HepG2 (cell line): ENCODE measurements at regions not wholly inside any gene's neighbourhood (a gene's known extent, or its start where the extent isn't known, plus 50 kb on each side); places are given as distances from the start of the nearest gene placed in this dataset.

Experiments
- GATAD2A ChIP-seq: IDR thresholded peaks from 2 replicates; pipeline ENCODE4 v1.6.1; 2016
- HDAC1 ChIP-seq: sonication (generic); formaldehyde crosslinking; IDR thresholded peaks from 2 replicates; pipeline ENCODE4 v1.5.1; 2020; ENCODE audit warnings: mild to moderate bottlenecking, missing genetic modification reagents
- KLF6 ChIP-seq: IDR thresholded peaks from 2 replicates; pipeline ENCODE4 v1.8.0; 2016; ENCODE audit warnings: missing biosample characterization, missing genetic modification reagents
- KMT2A ChIP-seq: sonication (generic); formaldehyde crosslinking; IDR thresholded peaks from 2 replicates; pipeline ENCODE4 v1.4.0; 2020; ENCODE audit warnings: missing genetic modification reagents
- MAFF ChIP-seq: IDR thresholded peaks from 2 replicates; pipeline ENCODE4 v1.6.1; 2011; ENCODE audit warnings: low read depth, low read length, improper control_type of control experiment
- NFRKB ChIP-seq: fragments of 450-650 bp; IDR thresholded peaks from 2 replicates; pipeline ENCODE4 v1.6.1; 2017
- SNRNP70 ChIP-seq: fragments of 200-400 bp; formaldehyde crosslinking; IDR thresholded peaks from 2 replicates; pipeline ENCODE4 v1.6.1; 2017; ENCODE audit warnings: mild to moderate bottlenecking, low read depth, low read length, moderate library complexity
- ZEB1 ChIP-seq: IDR thresholded peaks from 2 replicates; pipeline ENCODE4 v1.6.1; 2012; ENCODE audit warnings: mild to moderate bottlenecking, low read depth, inconsistent platforms; ENCODE audit not compliant: insufficient replicate concordance
- ZNF598 ChIP-seq: sonication (generic); formaldehyde crosslinking; IDR thresholded peaks from 2 replicates; pipeline ENCODE4 v1.5.1; 2020; ENCODE audit warnings: mild to moderate bottlenecking, missing genetic modification reagents, borderline replicate concordance
- TF ChIP-seq, protein P1 (sequence below): sonication (generic); formaldehyde crosslinking; IDR thresholded peaks from 2 replicates; pipeline ENCODE4 v1.8.1; 2023; ENCODE audit warnings: missing genetic modification reagents, inconsistent platforms, borderline replicate concordance
- TF ChIP-seq, protein P2 (sequence below): IDR thresholded peaks from 2 replicates; pipeline ENCODE4 v1.6.1; 2016
- TF ChIP-seq, protein P3 (sequence below): sonication (generic); formaldehyde crosslinking; IDR thresholded peaks from 2 replicates; pipeline ENCODE4 v1.5.0; 2020; ENCODE audit warnings: missing genetic modification reagents, mild to moderate bottlenecking, borderline replicate concordance
- TF ChIP-seq, protein P4 (sequence below): sonication (generic); formaldehyde crosslinking; IDR thresholded peaks from 2 replicates; pipeline ENCODE4 v1.4.0; 2020; ENCODE audit warnings: missing genetic modification reagents, borderline replicate concordance
- TF ChIP-seq, protein P5 (sequence below): sonication (generic); formaldehyde crosslinking; IDR thresholded peaks from 2 replicates; pipeline ENCODE4 v1.8.0; 2022; ENCODE audit warnings: low read depth, missing genetic modification reagents

DNA sequence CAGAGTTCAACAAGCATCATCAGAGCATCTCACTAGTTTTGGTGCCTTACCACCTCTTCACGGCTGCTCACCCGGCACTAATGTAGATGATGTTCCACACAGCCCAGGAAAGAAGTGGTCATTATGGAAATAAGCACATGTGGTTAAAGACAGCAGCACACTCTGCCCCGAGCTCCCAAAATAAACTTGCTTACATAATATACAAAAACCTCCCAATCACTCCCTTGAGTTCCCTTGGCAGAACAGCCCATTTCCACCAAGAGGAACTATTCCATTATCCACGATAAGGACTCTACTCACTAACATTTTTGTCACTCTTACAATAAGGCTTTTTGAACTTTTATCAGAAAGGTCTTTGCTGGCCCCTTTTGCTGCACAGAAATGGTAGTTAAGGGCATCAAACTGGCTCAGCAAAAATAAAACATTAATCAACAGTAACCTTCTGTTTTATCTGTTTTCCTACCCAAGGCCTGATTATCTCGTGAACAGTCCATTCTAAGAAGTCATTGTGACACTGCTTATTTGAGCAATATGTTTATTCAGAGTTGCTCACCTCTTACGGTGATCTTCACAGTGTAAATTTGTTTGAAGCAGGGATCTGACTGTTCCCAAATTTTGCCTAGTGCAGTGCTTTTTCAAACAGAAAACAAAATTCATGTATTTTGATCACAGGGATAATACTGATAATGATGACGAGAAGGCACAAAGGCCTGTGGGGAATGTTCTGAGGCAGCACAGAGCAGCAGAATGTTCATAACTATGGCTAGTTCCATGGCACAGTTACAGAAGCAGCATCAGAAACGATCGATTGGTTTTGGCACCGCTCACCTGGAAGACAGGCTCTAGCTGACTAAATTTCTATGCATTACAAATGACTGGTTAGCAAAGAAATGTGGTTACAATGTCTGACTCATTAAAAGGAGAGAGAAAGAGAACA, 399.8 kb upstream of the PIK3R1 start (continued):
- TF ChIP-seq, protein P1, sequence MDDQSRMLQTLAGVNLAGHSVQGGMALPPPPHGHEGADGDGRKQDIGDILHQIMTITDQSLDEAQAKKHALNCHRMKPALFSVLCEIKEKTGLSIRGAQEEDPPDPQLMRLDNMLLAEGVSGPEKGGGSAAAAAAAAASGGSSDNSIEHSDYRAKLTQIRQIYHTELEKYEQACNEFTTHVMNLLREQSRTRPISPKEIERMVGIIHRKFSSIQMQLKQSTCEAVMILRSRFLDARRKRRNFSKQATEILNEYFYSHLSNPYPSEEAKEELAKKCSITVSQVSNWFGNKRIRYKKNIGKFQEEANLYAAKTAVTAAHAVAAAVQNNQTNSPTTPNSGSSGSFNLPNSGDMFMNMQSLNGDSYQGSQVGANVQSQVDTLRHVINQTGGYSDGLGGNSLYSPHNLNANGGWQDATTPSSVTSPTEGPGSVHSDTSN (CRISPR knock-in tag), result no peak
- TF ChIP-seq, protein P2, sequence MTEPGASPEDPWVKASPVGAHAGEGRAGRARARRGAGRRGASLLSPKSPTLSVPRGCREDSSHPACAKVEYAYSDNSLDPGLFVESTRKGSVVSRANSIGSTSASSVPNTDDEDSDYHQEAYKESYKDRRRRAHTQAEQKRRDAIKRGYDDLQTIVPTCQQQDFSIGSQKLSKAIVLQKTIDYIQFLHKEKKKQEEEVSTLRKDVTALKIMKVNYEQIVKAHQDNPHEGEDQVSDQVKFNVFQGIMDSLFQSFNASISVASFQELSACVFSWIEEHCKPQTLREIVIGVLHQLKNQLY (CRISPR knock-in tag), result peak; percentile 80; the same call in 1 of the 2 replicates
- TF ChIP-seq, protein P3, sequence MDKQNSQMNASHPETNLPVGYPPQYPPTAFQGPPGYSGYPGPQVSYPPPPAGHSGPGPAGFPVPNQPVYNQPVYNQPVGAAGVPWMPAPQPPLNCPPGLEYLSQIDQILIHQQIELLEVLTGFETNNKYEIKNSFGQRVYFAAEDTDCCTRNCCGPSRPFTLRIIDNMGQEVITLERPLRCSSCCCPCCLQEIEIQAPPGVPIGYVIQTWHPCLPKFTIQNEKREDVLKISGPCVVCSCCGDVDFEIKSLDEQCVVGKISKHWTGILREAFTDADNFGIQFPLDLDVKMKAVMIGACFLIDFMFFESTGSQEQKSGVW (CRISPR knock-in tag), result no peak
- TF ChIP-seq ZEB1 (no peak), MAFF (0 out of 2 replicates have a peak, but pooled peaks have one; percentile 34), KMT2A (CRISPR knock-in tag) (no peak), KLF6 (CRISPR knock-in tag) (no peak), ZNF598 (no peak), GATAD2A (CRISPR knock-in tag) (peak; percentile 90), HDAC1 (peak; percentile 45; the same call in 1 of the 2 replicates), NFRKB (no peak), SNRNP70 (no peak)
- TF ChIP-seq, protein P4, sequence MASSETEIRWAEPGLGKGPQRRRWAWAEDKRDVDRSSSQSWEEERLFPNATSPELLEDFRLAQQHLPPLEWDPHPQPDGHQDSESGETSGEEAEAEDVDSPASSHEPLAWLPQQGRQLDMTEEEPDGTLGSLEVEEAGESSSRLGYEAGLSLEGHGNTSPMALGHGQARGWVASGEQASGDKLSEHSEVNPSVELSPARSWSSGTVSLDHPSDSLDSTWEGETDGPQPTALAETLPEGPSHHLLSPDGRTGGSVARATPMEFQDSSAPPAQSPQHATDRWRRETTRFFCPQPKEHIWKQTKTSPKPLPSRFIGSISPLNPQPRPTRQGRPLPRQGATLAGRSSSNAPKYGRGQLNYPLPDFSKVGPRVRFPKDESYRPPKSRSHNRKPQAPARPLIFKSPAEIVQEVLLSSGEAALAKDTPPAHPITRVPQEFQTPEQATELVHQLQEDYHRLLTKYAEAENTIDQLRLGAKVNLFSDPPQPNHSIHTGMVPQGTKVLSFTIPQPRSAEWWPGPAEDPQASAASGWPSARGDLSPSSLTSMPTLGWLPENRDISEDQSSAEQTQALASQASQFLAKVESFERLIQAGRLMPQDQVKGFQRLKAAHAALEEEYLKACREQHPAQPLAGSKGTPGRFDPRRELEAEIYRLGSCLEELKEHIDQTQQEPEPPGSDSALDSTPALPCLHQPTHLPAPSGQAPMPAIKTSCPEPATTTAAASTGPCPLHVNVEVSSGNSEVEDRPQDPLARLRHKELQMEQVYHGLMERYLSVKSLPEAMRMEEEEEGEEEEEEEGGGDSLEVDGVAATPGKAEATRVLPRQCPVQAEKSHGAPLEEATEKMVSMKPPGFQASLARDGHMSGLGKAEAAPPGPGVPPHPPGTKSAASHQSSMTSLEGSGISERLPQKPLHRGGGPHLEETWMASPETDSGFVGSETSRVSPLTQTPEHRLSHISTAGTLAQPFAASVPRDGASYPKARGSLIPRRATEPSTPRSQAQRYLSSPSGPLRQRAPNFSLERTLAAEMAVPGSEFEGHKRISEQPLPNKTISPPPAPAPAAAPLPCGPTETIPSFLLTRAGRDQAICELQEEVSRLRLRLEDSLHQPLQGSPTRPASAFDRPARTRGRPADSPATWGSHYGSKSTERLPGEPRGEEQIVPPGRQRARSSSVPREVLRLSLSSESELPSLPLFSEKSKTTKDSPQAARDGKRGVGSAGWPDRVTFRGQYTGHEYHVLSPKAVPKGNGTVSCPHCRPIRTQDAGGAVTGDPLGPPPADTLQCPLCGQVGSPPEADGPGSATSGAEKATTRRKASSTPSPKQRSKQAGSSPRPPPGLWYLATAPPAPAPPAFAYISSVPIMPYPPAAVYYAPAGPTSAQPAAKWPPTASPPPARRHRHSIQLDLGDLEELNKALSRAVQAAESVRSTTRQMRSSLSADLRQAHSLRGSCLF (CRISPR knock-in tag), result no peak
- TF ChIP-seq, protein P5, sequence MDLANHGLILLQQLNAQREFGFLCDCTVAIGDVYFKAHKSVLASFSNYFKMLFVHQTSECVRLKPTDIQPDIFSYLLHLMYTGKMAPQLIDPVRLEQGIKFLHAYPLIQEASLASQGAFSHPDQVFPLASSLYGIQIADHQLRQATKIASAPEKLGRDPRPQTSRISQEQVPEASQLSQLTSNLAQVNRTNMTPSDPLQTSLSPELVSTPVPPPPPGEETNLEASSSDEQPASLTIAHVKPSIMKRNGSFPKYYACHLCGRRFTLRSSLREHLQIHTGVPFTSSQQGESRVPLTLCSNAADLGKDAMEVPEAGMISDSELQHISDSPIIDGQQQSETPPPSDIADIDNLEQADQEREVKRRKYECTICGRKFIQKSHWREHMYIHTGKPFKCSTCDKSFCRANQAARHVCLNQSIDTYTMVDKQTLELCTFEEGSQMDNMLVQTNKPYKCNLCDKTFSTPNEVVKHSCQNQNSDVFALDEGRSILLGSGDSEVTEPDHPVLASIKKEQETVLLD (CRISPR knock-in tag), result no peak
- TF ChIP-seq, all 625 proteins: peak for 71
